ENCODE measurements at regions not wholly inside any gene's neighbourhood (a gene's known extent, or its start where the extent isn't known, plus 50 kb on each side); places are given as distances from the start of the nearest gene placed in this dataset.

DNA sequence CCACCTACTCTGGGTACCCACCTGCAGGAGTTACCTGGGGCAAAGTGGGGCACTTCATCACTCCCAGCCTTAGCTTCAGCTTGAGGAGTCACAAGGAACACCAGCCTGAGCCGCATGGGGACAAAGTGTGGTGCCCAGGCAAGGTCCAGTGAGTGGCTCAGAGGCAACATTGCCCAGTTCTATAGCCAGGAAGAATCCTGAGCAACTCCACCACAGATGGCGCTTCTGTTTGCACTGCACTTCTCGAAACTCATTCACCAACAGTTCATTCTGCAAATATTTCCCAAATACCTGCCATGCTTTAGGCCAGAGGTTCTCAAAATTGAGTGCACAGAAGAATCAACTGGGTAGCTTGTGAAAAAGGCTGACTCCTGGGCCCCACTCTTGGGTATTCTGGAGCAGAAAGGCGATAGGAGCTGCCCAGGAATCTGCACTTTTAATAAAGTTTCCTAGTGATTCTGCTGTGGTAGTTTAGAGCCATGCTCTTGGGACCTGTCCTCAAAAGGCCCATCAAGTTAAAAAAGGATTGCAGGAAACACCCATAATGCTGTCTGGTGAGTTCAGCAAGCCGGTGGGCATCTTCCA, 83.1 kb downstream of the VEGFA start:
- no peak for DNase-seq (ENCODE audit: low spot score)

DNA sequence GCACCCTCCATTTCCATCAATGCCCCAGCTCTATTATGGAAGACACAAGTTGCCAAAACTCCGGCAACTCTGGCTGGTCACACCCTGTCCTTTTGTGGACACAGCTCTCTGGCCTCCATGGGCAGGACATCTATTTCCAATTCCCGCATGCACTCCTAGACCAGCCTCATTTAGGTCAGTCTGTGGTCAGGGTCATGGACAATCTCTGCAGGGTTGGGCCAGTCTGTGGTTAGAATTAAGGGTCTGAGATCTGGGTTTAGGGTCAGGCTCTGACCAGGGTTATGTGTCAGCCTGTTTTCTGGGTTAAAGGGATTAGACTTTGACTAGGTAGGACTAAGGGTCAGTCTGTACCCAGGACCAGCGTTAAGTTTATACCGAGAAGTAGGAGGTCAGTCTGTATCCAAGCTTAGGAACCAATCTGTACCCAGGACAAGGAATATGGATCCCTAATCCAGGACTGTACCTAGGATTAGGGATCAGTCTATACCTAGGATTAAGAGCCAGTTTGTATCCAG, 82.4 kb downstream of the VEGFA start:
- DNase-seq (ENCODE audit: low spot score), result no peak

DNA sequence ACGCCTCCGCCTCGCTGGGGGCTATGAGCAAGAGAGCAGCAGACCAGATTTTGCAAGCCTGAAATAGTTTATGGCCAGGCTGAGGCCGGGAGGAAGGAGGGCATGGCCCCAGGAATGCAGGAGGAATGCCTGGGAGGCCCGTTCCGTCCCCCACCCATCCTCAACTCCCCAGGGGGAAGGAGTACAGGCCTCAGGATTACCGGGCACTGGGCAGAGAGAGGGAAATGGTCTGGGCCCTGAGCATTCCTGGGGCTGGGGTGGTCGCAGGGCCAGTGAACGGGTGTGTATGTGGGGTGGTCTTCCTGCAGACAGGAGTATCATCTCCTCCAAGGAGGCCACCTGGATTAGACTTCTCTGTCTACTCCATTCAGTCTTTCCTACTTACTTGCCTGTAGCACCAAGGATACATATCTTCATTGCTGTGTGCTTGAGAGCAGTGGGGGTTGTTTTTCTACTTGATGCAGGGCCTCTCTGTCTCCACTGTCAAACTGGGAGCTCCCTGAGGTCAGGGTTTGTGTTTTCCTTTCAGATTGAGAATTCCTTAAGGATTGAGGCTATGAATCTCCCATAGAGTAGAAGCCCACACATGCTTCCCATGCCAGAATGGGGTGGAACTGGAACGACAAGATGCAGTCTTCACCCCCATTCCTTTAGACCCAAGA, 81.3 kb downstream of the VEGFA start:
- DNase-seq (ENCODE audit: low spot score), result peak; percentile 73

DNA sequence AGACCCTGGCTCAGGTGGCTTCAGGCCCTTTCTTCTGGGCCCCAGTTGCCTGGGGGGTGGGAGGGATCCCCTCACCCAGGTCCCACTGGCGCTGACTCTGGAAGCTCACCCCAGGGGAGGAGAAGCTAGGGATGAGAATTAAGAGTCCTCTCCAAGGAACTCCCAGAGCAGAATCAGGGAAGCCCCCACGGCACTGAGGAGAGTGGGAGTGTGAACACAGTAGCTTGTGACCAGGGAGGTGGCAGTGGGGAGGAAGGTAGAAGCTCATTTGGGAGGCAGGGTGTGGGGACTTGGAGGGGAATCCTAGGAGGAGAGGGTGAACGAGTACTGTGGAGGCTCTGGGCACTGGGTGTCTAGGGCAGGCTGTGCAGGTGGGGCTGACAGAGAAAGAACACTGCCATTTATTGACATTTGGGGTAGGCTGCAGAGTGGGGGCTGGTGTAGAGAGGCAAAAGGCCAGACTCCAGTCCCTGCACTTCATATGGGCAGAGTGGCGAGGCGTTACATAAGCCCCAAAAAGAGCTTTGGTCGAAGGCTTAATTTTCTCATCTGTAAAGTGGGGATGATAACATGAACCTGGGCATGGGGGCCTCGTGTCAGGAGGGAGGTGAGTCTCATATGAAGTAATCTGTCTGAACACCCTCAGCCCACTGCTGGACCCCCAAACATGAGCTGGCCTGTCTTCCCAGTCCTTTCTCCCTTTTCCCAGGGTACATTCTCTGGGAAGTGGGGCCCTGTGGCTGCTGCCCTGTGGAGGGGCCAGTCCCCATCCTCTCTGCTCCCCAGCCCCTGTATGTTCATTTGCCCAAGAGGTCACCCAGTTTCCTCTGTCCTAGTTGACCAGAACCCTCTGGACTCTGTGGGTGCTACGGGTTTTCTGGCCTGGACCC, 80.5 kb downstream of the VEGFA start:
- DNase-seq (ENCODE audit: low spot score), result no peak

DNA sequence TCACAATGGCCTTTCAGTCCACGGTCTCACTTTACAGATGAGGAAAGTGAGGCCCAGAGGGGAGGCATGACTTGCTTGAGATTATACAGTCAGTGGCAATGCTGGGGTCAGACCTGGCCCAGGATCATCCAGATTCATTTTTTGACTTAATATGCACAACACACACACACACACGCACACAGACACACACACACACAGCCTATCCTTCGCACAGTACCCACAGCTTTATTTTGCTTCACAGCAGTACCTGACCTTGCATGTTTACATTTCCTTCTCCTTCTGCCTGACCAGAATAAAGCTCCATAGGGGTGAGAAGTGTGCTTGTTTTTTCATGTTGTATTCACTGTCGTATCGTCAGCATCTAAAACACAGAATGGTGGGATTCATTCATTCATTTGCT, 79.8 kb downstream of the VEGFA start:
- no peak for DNase-seq (ENCODE audit: low spot score)

DNA sequence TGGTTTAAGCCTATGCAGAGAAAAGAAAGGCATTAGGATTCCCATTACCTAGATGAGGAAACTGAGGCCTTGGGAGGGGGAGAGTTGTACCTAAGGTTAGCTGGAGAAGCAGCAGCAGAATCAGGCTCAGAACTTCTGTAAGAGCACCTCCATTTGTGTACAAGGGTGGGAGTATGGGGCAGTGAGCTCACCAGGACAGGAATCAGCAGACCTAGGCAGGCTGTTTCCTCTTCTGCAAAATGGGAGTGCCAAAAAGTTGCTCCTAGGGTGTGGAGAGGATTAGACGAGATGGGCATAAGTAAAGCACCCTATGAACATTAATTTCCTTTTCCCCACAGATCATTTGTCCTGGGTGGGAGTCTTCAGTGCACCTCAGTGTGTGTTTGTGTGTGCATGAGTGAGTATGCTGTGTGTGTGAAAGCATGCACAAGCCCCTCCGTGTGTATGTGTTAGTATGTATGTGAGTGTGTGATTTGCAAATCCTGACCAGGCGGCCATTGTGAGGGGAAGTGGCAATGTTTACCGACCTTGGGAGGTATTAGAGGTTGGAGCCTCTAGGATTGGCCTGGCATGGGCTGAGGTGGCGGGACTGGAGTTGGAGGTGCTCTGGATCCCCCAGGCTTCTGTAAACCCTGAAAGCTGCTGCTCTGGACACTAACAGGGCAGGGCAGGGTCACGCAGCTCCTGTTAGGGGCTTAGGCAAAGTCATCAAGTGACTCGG, 78.8 kb downstream of the VEGFA start:
- no peak for DNase-seq (ENCODE audit: low spot score)

DNA sequence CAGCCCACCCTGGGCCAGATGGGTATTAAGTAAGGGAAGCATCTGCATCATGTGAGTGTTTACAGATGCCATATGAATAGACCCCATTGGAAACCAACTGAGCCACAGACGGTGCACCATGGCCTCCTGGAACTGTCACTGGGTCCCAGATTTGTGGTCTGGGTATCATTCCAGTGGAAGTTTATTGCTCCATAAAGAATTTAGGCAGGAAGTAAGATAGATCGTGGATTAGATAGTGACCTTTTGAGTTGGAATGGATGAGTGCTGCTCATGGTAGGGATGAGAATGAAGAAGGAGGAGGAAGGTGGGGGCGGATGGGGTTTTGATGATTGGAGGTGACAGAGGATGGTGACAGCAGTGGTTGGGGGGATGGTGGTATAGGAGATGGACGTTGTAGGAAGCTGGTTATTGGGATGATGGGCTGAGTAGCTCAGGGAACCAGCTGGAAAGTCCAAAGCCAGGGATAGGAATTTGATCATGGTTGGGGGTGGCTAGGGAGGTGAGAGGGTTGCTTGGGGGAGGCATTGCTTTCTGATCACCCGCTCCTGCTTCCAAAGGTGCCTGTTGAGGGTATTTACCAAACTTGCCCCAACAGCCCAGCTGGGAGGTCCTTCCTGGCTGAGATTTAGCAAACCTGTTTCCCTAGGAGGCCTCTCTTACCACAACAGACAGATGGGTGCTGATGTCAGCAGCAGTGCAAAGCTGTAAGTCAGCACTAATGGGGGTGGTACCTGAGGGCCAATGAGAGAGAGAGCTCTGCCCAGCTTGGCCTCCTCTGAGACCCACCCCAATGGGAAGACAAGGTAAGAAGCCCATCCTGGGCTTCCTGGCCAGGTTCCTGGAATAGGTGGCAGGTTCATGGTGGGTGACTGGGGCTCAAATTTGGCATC, 78.0 kb downstream of the VEGFA start:
- DNase-seq (ENCODE audit: low spot score), result no peak

DNA sequence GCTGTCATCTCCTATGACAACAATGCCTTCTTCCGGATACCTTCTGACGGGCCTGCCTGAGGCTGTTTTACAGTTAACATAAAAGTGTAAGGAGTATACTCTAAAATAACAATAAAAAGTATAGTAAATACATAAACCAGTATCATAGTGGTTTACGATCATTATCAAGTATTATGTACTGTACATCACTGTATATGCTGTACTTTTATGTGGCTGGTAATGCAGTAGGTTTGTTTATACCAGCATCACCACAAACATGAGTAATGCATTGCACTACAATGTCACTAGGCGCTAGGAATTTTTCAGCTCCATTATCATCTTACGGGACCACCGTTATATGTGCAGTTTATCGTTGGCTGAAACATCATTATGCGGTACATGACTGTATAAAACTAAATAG, 76.5 kb downstream of the VEGFA start:
- no peak for DNase-seq (ENCODE audit: low spot score)

DNA sequence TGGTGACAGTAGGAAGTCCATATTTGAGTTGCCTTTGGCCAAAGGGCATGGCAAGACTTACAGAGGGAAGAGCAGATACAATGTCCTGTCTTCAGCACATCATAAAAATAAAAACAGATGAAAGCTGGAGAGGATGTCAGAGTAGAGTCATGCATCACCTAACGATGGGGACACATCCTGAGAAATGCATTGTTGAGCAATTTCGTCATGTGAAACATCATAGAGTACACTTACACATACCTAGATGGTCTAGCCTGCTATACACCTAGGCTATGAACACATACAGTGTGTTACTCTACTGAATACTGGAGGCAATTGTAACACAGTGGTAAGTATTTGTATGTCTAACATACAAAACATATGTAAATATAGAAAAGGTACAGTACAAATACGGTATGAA, 75.6 kb downstream of the VEGFA start:
- DNase-seq (ENCODE audit: low spot score), result no peak

DNA sequence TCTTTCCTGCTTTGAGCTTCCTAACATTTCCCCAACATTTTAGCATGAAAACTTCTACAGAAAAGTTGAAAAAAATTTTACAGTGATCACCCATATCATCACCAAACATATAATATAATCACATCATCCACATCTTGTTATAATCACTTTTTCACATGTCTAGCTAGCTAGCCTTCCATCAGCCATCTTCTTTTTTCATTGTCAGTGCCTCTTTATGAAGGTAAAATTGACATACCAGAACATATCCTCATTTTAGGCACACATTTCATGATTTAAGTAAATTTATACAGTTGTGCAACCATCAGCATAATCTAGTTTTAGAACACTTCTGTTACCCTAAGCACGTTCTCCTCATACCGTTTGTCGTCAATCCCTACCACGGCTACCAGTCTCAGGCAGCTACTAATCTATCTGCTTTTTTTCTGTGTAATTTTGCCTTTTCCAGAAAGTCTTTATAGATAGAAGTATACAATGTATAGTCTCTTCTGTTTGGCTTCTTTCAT, 73.7 kb downstream of the VEGFA start:
- DNase-seq (ENCODE audit: low spot score), result no peak

DNA sequence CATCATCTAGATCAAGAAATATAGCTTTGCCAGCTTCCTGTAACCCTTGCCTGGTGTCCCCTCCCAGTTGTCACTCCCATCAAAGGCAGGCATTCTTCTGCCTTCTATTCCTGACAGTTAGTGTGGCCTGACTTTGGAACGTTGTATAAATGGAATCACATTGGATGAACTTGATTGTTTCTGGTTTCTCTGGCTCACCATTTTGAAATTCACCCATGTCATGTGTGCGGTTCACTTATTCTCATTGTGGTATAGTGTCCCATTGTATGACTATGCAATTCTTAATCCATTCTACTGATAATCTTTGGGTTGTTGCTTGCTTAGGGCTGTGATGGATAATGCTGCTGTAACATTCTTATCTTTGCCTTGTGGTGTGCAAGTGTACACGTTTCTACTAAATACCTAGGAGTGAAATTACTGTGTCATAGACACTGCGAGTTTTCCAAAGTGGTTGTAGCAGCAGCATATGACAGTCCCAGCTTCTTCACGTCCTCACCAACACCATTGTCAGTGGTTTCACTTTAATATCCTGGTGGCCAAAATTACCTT, 73.2 kb downstream of the VEGFA start:
- DNase-seq (ENCODE audit: low spot score), result no peak

DNA sequence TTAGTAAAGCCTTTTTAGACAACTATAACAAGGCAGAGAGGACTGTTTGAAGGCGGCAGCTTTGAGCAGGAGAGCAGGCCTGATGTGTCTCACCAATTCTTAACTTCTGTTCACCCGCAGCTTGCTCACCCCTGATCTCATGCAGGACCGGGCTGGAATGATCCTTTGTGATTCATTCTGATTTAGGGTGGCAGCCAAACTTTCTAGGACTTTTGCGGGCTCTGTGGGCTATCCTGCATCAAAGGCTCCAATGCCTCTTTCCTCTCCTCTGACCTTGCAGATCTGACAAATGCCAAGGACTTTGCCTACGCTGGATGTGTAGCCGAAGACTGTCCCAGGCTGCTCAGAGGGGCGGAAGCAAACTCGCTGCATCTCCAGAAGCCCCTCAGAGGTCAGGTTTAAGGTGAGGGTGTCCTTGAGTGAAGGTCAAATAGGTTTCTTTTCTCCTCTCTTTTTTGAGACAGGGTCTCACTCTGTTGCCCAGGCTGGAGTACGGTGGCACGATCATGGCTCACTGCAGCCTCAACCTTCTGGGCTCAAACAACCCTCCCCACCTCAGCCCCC, 72.3 kb downstream of the VEGFA start:
- DNase-seq (ENCODE audit: low spot score), result peak; percentile 65

DNA sequence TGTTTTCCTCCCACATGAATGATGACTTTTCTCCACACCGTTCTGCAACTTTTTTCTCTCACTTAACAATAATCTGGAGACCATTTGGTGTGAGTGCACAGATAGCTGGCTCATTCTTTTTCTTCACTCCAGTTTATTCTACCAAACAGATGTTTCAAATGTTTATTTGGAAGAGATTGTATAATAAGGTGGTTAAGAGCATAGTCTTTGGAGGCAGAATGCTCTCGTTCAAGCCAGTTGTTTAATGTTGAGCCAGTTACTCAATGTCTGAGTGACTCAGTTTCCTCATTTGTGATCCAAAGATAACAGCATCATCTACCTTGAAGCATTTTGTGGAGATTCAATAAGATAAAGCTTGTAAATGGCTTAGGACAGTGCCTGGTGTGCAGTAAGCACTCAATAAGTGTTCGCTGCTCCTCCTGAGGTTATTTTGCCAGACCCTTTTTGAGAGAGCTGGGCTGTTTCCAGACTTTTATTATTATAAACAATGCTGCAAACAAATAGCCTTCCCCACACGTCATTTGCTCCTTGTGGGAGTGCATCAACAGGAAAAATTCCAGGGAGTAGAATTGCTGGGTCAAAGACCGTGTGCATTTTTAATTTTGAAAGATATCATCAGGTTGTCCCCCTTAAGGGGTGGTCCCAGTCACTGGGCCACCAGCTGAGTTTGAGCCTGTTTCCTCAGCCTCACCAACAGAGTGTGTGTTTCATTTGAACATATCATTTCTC, 70.6 kb downstream of the VEGFA start:
- DNase-seq (ENCODE audit: low spot score), result no peak

DNA sequence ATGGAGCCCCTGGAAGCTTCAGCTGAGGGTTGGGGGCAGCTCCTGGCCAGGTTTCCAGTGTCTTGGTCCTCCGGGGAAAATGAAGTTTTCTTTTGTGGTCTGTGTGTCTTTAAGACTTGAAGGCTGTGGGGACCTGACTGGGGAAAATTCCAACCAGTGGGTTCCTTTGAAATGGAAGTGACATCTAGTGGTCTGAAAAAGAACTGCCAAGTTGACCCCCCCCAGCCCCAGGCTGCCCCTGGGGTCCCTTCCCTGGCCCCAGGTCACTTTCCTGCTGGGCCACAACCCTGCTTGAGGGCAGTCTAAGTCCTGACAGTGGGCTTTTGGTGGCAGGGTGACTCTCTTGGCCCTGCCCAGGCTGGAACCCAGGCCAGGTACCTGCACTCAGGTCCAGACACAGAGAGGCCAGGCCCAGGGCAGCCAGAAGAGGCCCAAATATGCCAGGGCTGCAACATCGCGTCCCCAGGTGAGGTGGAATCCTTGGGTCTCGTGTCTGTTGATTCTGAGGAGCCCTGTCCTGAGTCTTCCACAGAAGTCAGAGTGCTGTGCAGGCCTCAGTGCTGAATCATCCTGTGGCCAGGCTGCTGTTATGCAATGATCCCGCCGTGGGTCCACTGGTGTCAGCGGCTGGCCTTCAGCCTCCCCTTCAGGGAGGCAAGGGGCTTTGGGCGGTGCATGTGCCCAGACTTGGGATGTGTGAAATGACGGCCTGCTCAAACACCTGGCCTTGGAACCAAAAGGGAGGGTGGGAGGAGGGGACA, 68.4 kb downstream of the VEGFA start:
- DNase-seq (ENCODE audit: low spot score), result peak; percentile 63

DNA sequence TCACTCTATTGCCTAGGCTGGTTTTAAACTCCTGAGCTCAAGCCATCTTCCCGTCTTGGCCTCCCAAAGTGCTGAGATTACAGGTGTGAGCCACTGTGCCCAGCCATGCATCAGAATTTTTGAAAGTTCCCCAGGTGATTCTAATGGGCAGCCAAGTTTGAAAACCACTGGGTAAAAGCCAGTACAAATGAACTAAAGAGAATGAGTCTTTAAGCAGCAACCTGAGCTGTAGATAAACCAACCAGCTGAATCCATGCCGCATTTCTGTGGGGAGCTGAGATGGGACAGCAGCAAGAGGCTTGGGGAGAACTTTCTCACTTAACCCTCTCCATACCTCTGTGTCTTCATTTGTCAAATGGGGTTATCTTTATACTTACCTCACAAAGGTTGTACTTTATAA, 67.5 kb downstream of the VEGFA start:
- no peak for DNase-seq (ENCODE audit: low spot score)

DNA sequence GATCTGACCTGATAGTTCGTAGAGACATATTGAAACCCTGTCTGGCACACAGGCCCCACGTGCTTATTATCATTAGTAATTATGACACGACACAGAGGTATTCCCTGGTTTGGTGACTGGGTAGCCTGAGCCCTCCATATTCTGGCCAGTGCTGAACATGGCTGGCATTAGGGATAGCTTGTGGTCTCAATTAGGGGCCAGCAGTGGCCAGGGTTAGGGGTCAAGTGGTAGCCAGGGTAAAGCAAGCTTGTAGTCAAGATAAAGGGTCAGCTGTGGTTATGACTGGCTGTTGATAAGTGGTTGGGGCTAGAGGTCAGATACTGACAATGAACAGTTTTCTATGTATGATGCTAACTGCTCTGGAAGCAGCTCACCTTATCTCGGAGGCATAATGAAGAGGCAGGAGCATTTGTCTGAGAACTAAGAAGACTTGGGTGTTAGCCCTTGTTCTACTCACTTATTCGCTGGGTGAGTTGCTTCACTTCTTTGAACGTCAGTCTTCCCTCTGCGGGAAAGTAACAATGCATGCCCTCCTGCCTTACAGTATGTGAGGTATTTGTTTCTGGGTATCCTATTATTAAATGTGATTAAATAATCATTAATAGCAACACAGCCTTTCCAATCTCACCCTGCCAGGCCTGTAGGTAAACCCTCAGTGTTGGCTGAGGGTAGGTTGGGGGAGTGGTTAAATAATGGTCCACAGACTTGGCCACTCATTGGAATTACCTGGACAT, 66.7 kb downstream of the VEGFA start:
- DNase-seq (ENCODE audit: low spot score), result no peak

Data from umbilical cord (tissue), 1 donor.